ENCODE measurements at regions not wholly inside any gene's neighbourhood (a gene's known extent, or its start where the extent isn't known, plus 50 kb on each side); places are given as distances from the start of the nearest gene placed in this dataset.

GRCh38 chr4:128403586-128403985 lies 116.0 kb upstream of the PGRMC2 start:
- TF ChIP-seq CTCF (conservative IDR thresholded peaks at IDR 0.05): no peak
- Mint-ChIP-seq H3K9me3 (peaks cover 28% of the 10 kb centered on the region), H3K27ac (ENCODE audit: unreplicated experiment) (no peak overlapping the region), H3K36me3 (ENCODE audit: low read depth) (peaks cover 8% of the 10 kb centered on the region), H3K4me3 (no peak overlapping the region), H3K4me1 (no peaks in the 10 kb centered on the region), H3K27me3 (ENCODE audit: low read depth) (no peaks in the 10 kb centered on the region)
- DNase-seq (ENCODE audit: low read depth, low spot score): no peak

- Mint-ChIP-seq H3K36me3 (ENCODE audit: low read depth) (no peaks in the 10 kb centered on the region), H3K27ac (ENCODE audit: unreplicated experiment) (no peak overlapping the region), H3K27me3 (ENCODE audit: low read depth) (no peaks in the 10 kb centered on the region), H3K4me3 (no peak overlapping the region), H3K4me1 (peaks cover 6% of the 10 kb centered on the region), H3K9me3 (peaks cover 12% of the 10 kb centered on the region)
- TF ChIP-seq CTCF (conservative IDR thresholded peaks at IDR 0.05): no peak
- DNase-seq (ENCODE audit: low read depth, low spot score): no peak
These were observed 107.2 kb upstream of the PGRMC2 start for GRCh38 chr4:128394778-128395177.

GRCh38 chr4:128393101-128393704 lies 105.6 kb upstream of the PGRMC2 start:
- TF ChIP-seq CTCF (conservative IDR thresholded peaks at IDR 0.05): no peak
- no peaks in the 10 kb centered on the region for H3K36me3 Mint-ChIP-seq (ENCODE audit: low read depth)
- peaks cover 8% of the 10 kb centered on the region for H3K9me3 Mint-ChIP-seq
- peak overlapping the region; percentile 79 for H3K27ac Mint-ChIP-seq (ENCODE audit: unreplicated experiment)
- H3K4me3 Mint-ChIP-seq: no peak overlapping the region
- no peaks in the 10 kb centered on the region for H3K27me3 Mint-ChIP-seq (ENCODE audit: low read depth)
- peaks cover 6% of the 10 kb centered on the region for H3K4me1 Mint-ChIP-seq
- DNase-seq (ENCODE audit: low read depth, low spot score): no peak

GRCh38 chr4:128390475-128390996 lies 102.9 kb upstream of the PGRMC2 start:
- TF ChIP-seq CTCF (conservative IDR thresholded peaks at IDR 0.05): no peak
- no peaks in the 10 kb centered on the region for H3K36me3 Mint-ChIP-seq (ENCODE audit: low read depth)
- H3K4me1 Mint-ChIP-seq: peaks cover 10% of the 10 kb centered on the region
- H3K4me3 Mint-ChIP-seq: no peak overlapping the region
- no peak for DNase-seq (ENCODE audit: low read depth, low spot score)
- H3K27me3 Mint-ChIP-seq (ENCODE audit: low read depth): no peaks in the 10 kb centered on the region
- no peaks in the 10 kb centered on the region for H3K9me3 Mint-ChIP-seq
- peak overlapping the region; percentile 54 for H3K27ac Mint-ChIP-seq (ENCODE audit: unreplicated experiment)

- Mint-ChIP-seq H3K4me3 (no peak overlapping the region), H3K27me3 (ENCODE audit: low read depth) (no peaks in the 10 kb centered on the region), H3K9me3 (no peaks in the 10 kb centered on the region), H3K4me1 (peaks cover 11% of the 10 kb centered on the region), H3K36me3 (ENCODE audit: low read depth) (no peaks in the 10 kb centered on the region), H3K27ac (ENCODE audit: unreplicated experiment) (no peak overlapping the region)
- DNase-seq (ENCODE audit: low read depth, low spot score): no peak
- no peak for TF ChIP-seq CTCF (conservative IDR thresholded peaks at IDR 0.05)
These were observed 101.2 kb upstream of the PGRMC2 start for GRCh38 chr4:128388796-128389195.

All from neural crest cell (in vitro differentiated cells).